NCI-H345 treated with DMSO at 0.1 percent for 48 hours (cell line): ENCODE measurements at regions not wholly inside any gene's neighbourhood (a gene's known extent, or its start where the extent isn't known, plus 50 kb on each side); places are given as distances from the start of the nearest gene placed in this dataset.

ENCODE experiments used
- DNase-seq: peaks from one replicate; lab custom pipeline; 2025; ENCODE audit not compliant: unreplicated experiment; lab: John Stamatoyannopoulos, UW

GRCh38 chr21:35136106-35136505, 87.0 kb upstream of the RUNX1 start:
- DNase-seq, result no peak

GRCh38 chr21:35135481-35135880, 86.4 kb upstream of the RUNX1 start:
- no peak for DNase-seq

GRCh38 chr21:35134309-35134708, 85.2 kb upstream of the RUNX1 start:
- DNase-seq, result no peak

GRCh38 chr21:35128536-35128935, 79.4 kb upstream of the RUNX1 start:
- DNase-seq, result no peak

- DNase-seq, result no peak
These were observed 78.7 kb upstream of the RUNX1 start for GRCh38 chr21:35127851-35128250.

GRCh38 chr21:35127026-35127425, 77.9 kb upstream of the RUNX1 start:
- DNase-seq, result no peak

- peak; percentile 94 for DNase-seq
These were observed 71.6 kb upstream of the RUNX1 start for GRCh38 chr21:35120631-35121180.

GRCh38 chr21:35119501-35120047, 70.5 kb upstream of the RUNX1 start:
- DNase-seq, result no peak

GRCh38 chr21:35116777-35117176, 67.7 kb upstream of the RUNX1 start:
- no peak for DNase-seq

GRCh38 chr21:35113064-35113463, 64.0 kb upstream of the RUNX1 start:
- DNase-seq, result no peak

- no peak for DNase-seq
These were observed 62.3 kb upstream of the RUNX1 start for GRCh38 chr21:35111321-35111930.

- DNase-seq, result no peak
These were observed 59.8 kb upstream of the RUNX1 start for GRCh38 chr21:35108887-35109286.

- no peak for DNase-seq
These were observed 58.4 kb upstream of the RUNX1 start for GRCh38 chr21:35107520-35107919.

GRCh38 chr21:35106246-35106835, 57.2 kb upstream of the RUNX1 start:
- no peak for DNase-seq

GRCh38 chr21:35102488-35103371, 53.6 kb upstream of the RUNX1 start:
- DNase-seq, result no peak

GRCh38 chr21:35100349-35100811, 51.3 kb upstream of the RUNX1 start:
- DNase-seq, result no peak

- DNase-seq, result no peak
These were observed 50.2 kb upstream of the RUNX1 start for GRCh38 chr21:35099310-35099709.
